ENCODE measurements at regions not wholly inside any gene's neighbourhood (a gene's known extent, or its start where the extent isn't known, plus 50 kb on each side); places are given as distances from the start of the nearest gene placed in this dataset.

GRCh38 chr7:33824911-33825459 lies 80.4 kb upstream of the BMPER start:
- TF ChIP-seq POLR2AphosphoS5 (IDR thresholded peaks at IDR 0.05; ENCODE audit: low read depth, low read length) (no peak), SIN3A (IDR thresholded peaks at IDR 0.05; ENCODE audit: borderline replicate concordance, insufficient read depth, low read length) (no peak), FOXP2 (optimal IDR thresholded peaks at IDR 0.05; ENCODE audit: borderline replicate concordance, extremely low read depth, extremely low read length, insufficient read depth) (no peak), TAF1 (IDR thresholded peaks at IDR 0.05; ENCODE audit: borderline replicate concordance, insufficient read depth, low read length) (no peak)

GRCh38 chr7:33825644-33826043 lies 79.7 kb upstream of the BMPER start:
- TF ChIP-seq TAF1 (IDR thresholded peaks at IDR 0.05; ENCODE audit: borderline replicate concordance, insufficient read depth, low read length) = no peak
- no peak for TF ChIP-seq FOXP2 (optimal IDR thresholded peaks at IDR 0.05; ENCODE audit: borderline replicate concordance, extremely low read depth, extremely low read length, insufficient read depth)
- TF ChIP-seq POLR2AphosphoS5 (IDR thresholded peaks at IDR 0.05; ENCODE audit: low read depth, low read length) = no peak
- no peak for TF ChIP-seq REST (IDR thresholded peaks at IDR 0.05; ENCODE audit: insufficient read depth in 1 of 2, low read depth in 2 of 2, low read length in 2 of 2)
- TF ChIP-seq SIN3A (IDR thresholded peaks at IDR 0.05; ENCODE audit: borderline replicate concordance, insufficient read depth, low read length) = no peak

- TF ChIP-seq TAF1 (IDR thresholded peaks at IDR 0.05; ENCODE audit: borderline replicate concordance, insufficient read depth, low read length) (no peak), POLR2AphosphoS5 (IDR thresholded peaks at IDR 0.05; ENCODE audit: low read depth, low read length) (no peak), SIN3A (IDR thresholded peaks at IDR 0.05; ENCODE audit: borderline replicate concordance, insufficient read depth, low read length) (no peak), FOXP2 (optimal IDR thresholded peaks at IDR 0.05; ENCODE audit: borderline replicate concordance, extremely low read depth, extremely low read length, insufficient read depth) (no peak), REST (IDR thresholded peaks at IDR 0.05; ENCODE audit: insufficient read depth in 1 of 2, low read depth in 2 of 2, low read length in 2 of 2) (no peak)
These were observed 75.8 kb upstream of the BMPER start for GRCh38 chr7:33829536-33829935.

GRCh38 chr7:33831389-33832141 lies 73.8 kb upstream of the BMPER start:
- TF ChIP-seq SIN3A (IDR thresholded peaks at IDR 0.05; ENCODE audit: borderline replicate concordance, insufficient read depth, low read length) (no peak), REST (IDR thresholded peaks at IDR 0.05; ENCODE audit: insufficient read depth in 1 of 2, low read depth in 2 of 2, low read length in 2 of 2) (no peak)

- TF ChIP-seq SIN3A (IDR thresholded peaks at IDR 0.05; ENCODE audit: borderline replicate concordance, insufficient read depth, low read length) (no peak), TAF1 (IDR thresholded peaks at IDR 0.05; ENCODE audit: borderline replicate concordance, insufficient read depth, low read length) (no peak)
These were observed 73.0 kb upstream of the BMPER start for GRCh38 chr7:33832271-33832721.

GRCh38 chr7:33836797-33837355 lies 68.5 kb upstream of the BMPER start:
- no peak for TF ChIP-seq TAF1 (IDR thresholded peaks at IDR 0.05; ENCODE audit: borderline replicate concordance, insufficient read depth, low read length)
- TF ChIP-seq FOXP2 (optimal IDR thresholded peaks at IDR 0.05; ENCODE audit: borderline replicate concordance, extremely low read depth, extremely low read length, insufficient read depth) = no peak
- no peak for TF ChIP-seq SIN3A (IDR thresholded peaks at IDR 0.05; ENCODE audit: borderline replicate concordance, insufficient read depth, low read length)
- TF ChIP-seq POLR2AphosphoS5 (IDR thresholded peaks at IDR 0.05; ENCODE audit: low read depth, low read length) = no peak
- no peak for TF ChIP-seq REST (IDR thresholded peaks at IDR 0.05; ENCODE audit: insufficient read depth in 1 of 2, low read depth in 2 of 2, low read length in 2 of 2)

All from PFSK-1 (cell line).